CD4-positive, alpha-beta T cell treated with Interleukin-4 for 1 hour (primary cell): ENCODE measurements at regions not wholly inside any gene's neighbourhood (a gene's known extent, or its start where the extent isn't known, plus 50 kb on each side); places are given as distances from the start of the nearest gene placed in this dataset.
"Not testable (repeated sequence)": the region's sequence is repeated elsewhere in the genome, so short reads cannot be mapped to it uniquely, and the experiment has no call there.

Experiments
- DNase-seq, 2 donors: peaks; one replicate each; pipeline ENCODE4 v3.0.0-alpha.2; 2020 to 2022

GRCh38 chr20:52004715-52005114, 186.9 kb downstream of the ZFP64 start:
- DNase-seq, result no peak

GRCh38 chr20:52004018-52004417, 187.6 kb downstream of the ZFP64 start:
- DNase-seq, result no peak

GRCh38 chr20:52003415-52003814, 188.2 kb downstream of the ZFP64 start:
- DNase-seq, result no peak

GRCh38 chr20:52001999-52002666, 189.4 kb downstream of the ZFP64 start:
- no peak for DNase-seq

- DNase-seq, result not testable (repeated sequence)
These were observed 194.2 kb downstream of the ZFP64 start for GRCh38 chr20:51997281-51997936.

- no peak for DNase-seq
These were observed 193.2 kb upstream of the SALL4 start for GRCh38 chr20:51995551-51995951.

GRCh38 chr20:51994751-51995417, 192.6 kb upstream of the SALL4 start:
- no peak for DNase-seq

- no peak for DNase-seq
These were observed 185.5 kb upstream of the SALL4 start for GRCh38 chr20:51987812-51988211.

- no peak for DNase-seq
These were observed 182.7 kb upstream of the SALL4 start for GRCh38 chr20:51985013-51985415.

- DNase-seq, result no peak
These were observed 178.0 kb upstream of the SALL4 start for GRCh38 chr20:51980277-51980676.

GRCh38 chr20:51979226-51979625, 176.9 kb upstream of the SALL4 start:
- DNase-seq, result no peak

- DNase-seq, result no peak
These were observed 175.8 kb upstream of the SALL4 start for GRCh38 chr20:51978070-51978501.

GRCh38 chr20:51972056-51972455, 169.7 kb upstream of the SALL4 start:
- DNase-seq, result no peak

GRCh38 chr20:51970858-51971257, 168.5 kb upstream of the SALL4 start:
- no peak for DNase-seq

- no peak for DNase-seq
These were observed 166.9 kb upstream of the SALL4 start for GRCh38 chr20:51969191-51969590.

GRCh38 chr20:51968151-51968550, 165.8 kb upstream of the SALL4 start:
- no peak for DNase-seq

- peak in 1 of 2 donors; percentile 15 for DNase-seq
These were observed 164.1 kb upstream of the SALL4 start for GRCh38 chr20:51966296-51966971.

- DNase-seq, result no peak
These were observed 159.8 kb upstream of the SALL4 start for GRCh38 chr20:51961964-51962761.

- DNase-seq, result no peak
These were observed 157.8 kb upstream of the SALL4 start for GRCh38 chr20:51960047-51960675.

- no peak for DNase-seq
These were observed 156.8 kb upstream of the SALL4 start for GRCh38 chr20:51959066-51959542.

- DNase-seq, result no peak
These were observed 156.1 kb upstream of the SALL4 start for GRCh38 chr20:51958099-51959065.
